ENCODE measurements at regions not wholly inside any gene's neighbourhood (a gene's known extent, or its start where the extent isn't known, plus 50 kb on each side); places are given as distances from the start of the nearest gene placed in this dataset.

- no peaks in the 10 kb centered on the region for H3K79me1 ChIP-seq (ENCODE audit: low read depth in 1 of 2, low read length in 2 of 2)
- no peaks in the 10 kb centered on the region for H4K20me1 ChIP-seq (ENCODE audit: insufficient read depth, low read length)
- H2AK9ac ChIP-seq (replicated peaks; ENCODE audit: low read depth, low read length, poor library complexity) = no peak overlapping the region
- H3K4ac ChIP-seq (ENCODE audit: low read depth, low read length) = no peak overlapping the region
- intact Hi-C loops (cut with micrococcal nuclease) = no loop called here
- no peak overlapping the region for H3K4me2 ChIP-seq (ENCODE audit: low read depth, low read length)
- no peak overlapping the region for H4K5ac ChIP-seq (ENCODE audit: low read depth, low read length)
- no peaks in the 10 kb centered on the region for H3K4me1 ChIP-seq (ENCODE audit: control insufficient read depth, insufficient read depth, low read length)
- H2BK5ac ChIP-seq (ENCODE audit: low read depth, low read length, poor library complexity, severe bottlenecking) = no peak overlapping the region
- no peak overlapping the region for H4K91ac ChIP-seq (ENCODE audit: insufficient read depth, low read depth, low read length)
- dilution Hi-C loops (cut with HindIII; ENCODE audit: low sequenced_read_pairs, unreplicated experiment) = no loop called here
- H4K8ac ChIP-seq (ENCODE audit: low read depth in 2 of 2, low read length in 2 of 2) = no peak overlapping the region
- no peak overlapping the region for H3K18ac ChIP-seq (ENCODE audit: low read depth, low read length)
- no peak for DNase-seq
- no TSS peak for BruUV-seq (replicated peaks)
- ATAC-seq (ENCODE audit: low read depth) = no peak
- H3K9me1 ChIP-seq (ENCODE audit: insufficient read depth, low read length) = no peaks in the 10 kb centered on the region
- WGBS, 2 experiments (ENCODE audit: extremely low coverage in 2 of 2, insufficient read length in 1 of 2) = 78% methylated on average over 4 of the region's 23 CpGs; no CpG with 5 or more reads in 1 of the 2 experiments
- ChIA-PET POLR2A (ENCODE audit: unreplicated experiment) (no interaction called here), CTCF (no interaction called here)
- H3K56ac ChIP-seq (ENCODE audit: extremely low read depth, insufficient read depth, low read length) = no peak overlapping the region
- no peak overlapping the region for H3K14ac ChIP-seq (replicated peaks; ENCODE audit: low read depth, low read length)
- H2AK5ac ChIP-seq (ENCODE audit: low read depth, low read length) = no peak overlapping the region
- H3K27ac ChIP-seq (ENCODE audit: insufficient read depth, low read length) = no peak overlapping the region
- TF ChIP-seq RCOR1 (IDR thresholded peaks at IDR 0.05; ENCODE audit: insufficient replicate concordance, low read length) (no peak), CHD1 (IDR thresholded peaks at IDR 0.05; ENCODE audit: low read depth, low read length) (no peak), BHLHE40 (IDR thresholded peaks at IDR 0.05; ENCODE audit: low read depth, low read length) (no peak), NFE2L2 (IDR thresholded peaks at IDR 0.05; ENCODE audit: low read depth, low read length) (no peak), USF2 (IDR thresholded peaks at IDR 0.05; ENCODE audit: low read depth, low read length) (no peak), ELK1 (IDR thresholded peaks at IDR 0.05; ENCODE audit: borderline replicate concordance, low read depth, low read length) (no peak), MXI1 (IDR thresholded peaks at IDR 0.05; ENCODE audit: borderline replicate concordance, low read depth, low read length) (no peak), CTCF (conservative IDR thresholded peaks at IDR 0.05; ENCODE audit: low read depth, low read length) (no peak), CEBPB (IDR thresholded peaks at IDR 0.05; ENCODE audit: low read depth, low read length) (no peak), SMC3 (IDR thresholded peaks at IDR 0.05; ENCODE audit: low read depth, low read length) (no peak), FOS (IDR thresholded peaks at IDR 0.05; ENCODE audit: low read depth, low read length) (no peak), RAD21 (IDR thresholded peaks at IDR 0.05; ENCODE audit: low read length) (no peak), POLR2A (IDR thresholded peaks at IDR 0.05; ENCODE audit: low read depth, low read length) (no peak), RFX5 (IDR thresholded peaks at IDR 0.05; ENCODE audit: low read depth, low read length) (no peak)
- H3K9me3 ChIP-seq (ENCODE audit: control insufficient read depth, insufficient read depth, low read length) = peaks cover 9% of the 10 kb centered on the region; the same call in 1 of the 2 replicates
- in situ Hi-C loops (cut with MboI; ENCODE audit: low sequenced_read_pairs) = no loop called here
- no peak overlapping the region for H2BK120ac ChIP-seq (ENCODE audit: low read depth, low read length)
- no peak overlapping the region for H3K9ac ChIP-seq (ENCODE audit: low read depth, low read length)
- H2BK15ac ChIP-seq (ENCODE audit: low read depth, low read length) = no peak overlapping the region
- no peak overlapping the region for H3K4me3 ChIP-seq (ENCODE audit: insufficient read depth, low read depth, low read length)
- H3K36me3 ChIP-seq (ENCODE audit: control insufficient read depth, insufficient read depth, low read length) = no peaks in the 10 kb centered on the region
- H2BK20ac ChIP-seq (ENCODE audit: low read depth, low read length) = no peak overlapping the region
- no peak overlapping the region for H3K23ac ChIP-seq (ENCODE audit: low read depth, low read length)
- H3K27me3 ChIP-seq (ENCODE audit: control insufficient read depth, insufficient read depth, low read length) = no peaks in the 10 kb centered on the region
- no peak overlapping the region for H2AFZ ChIP-seq (replicated peaks; ENCODE audit: low read length, poor library complexity)
These were observed 270.4 kb upstream of the NRSN1 start for GRCh38 chr6:23855497-23856116.
